ENCODE measurements at regions not wholly inside any gene's neighbourhood (a gene's known extent, or its start where the extent isn't known, plus 50 kb on each side); places are given as distances from the start of the nearest gene placed in this dataset.

DNA sequence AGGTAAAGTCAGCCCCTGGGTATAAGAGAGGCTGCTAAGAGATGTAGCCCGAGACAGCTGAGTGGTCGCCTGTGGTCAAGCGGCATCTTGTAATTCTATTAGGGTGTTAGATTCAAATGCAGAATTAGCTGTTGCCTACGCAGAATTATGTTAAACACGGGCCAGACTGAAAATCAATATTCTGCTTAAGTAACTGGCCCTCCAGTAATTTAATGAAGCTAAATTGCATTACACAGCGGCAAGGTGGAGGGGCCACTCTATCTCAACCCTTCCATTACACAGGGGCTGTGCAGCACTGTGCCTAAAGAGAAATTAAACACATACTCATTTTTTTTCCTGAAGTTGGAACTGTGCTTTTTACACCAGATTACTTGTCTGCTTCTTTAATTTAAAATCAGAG is 448.5 kb upstream of the MGMT start:
- FAIRE-seq, result no peak
- TF ChIP-seq CTCF (IDR thresholded peaks at IDR 0.05; ENCODE audit: insufficient read depth, low read length, severe bottlenecking), result no peak
- Histone ChIP-seq H3K27me3 (ENCODE audit: control insufficient read depth, insufficient read depth, low read length) (no peaks in the 10 kb centered on the region), H3K36me3 (ENCODE audit: control insufficient read depth, insufficient read depth, low read length) (no peaks in the 10 kb centered on the region), H3K4me3 (ENCODE audit: low read depth, low read length) (no peak overlapping the region)
- DNase-seq (ENCODE audit: low read depth), result no peak

DNA sequence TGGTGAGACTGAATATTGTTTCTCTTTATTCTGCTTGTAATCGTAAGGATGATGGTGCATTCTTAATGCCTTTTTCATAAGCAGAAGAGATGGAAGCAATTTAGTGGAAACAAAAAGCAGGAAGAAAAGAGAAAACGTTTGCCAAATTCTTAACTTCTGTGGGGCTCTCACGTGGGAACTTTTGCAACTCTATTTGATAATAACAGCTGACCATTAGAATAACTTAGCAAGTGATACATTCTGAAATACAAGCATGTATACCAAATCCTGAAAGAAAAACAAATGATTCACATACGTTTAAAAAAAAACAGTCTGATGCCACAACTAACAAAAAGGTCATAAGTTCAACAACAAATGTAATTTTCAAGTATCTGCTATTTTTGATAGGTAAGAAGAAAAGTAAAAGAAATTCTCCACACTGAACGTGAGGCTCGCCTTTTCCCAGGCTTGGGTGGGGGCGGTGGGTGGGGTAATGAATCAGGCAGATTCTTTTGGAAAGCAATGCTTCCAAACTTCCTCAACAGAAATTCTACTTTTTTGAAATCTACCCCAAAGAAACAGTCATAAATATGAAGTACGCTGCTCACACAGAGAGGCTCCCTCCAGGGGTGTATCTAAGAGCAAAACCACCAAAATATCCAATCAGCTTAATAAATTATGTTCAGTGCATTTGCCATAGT is 446.2 kb upstream of the MGMT start:
- FAIRE-seq, result no peak

GRCh38 chr10:129021594-129022304 is 445.3 kb upstream of the MGMT start:
- TF ChIP-seq CTCF (IDR thresholded peaks at IDR 0.05; ENCODE audit: insufficient read depth, low read length, severe bottlenecking), result no peak
- FAIRE-seq (no peak), DNase-seq (ENCODE audit: low read depth) (no peak)
- H3K36me3 ChIP-seq (ENCODE audit: control insufficient read depth, insufficient read depth, low read length), result no peaks in the 10 kb centered on the region
- no peaks in the 10 kb centered on the region for H3K27me3 ChIP-seq (ENCODE audit: control insufficient read depth, insufficient read depth, low read length)
- H3K4me3 ChIP-seq (ENCODE audit: low read depth, low read length), result no peak overlapping the region

More for the DNA sequence above, 446.2 kb upstream of the MGMT start:
- DNase-seq (ENCODE audit: low read depth), result no peak
- no peak for TF ChIP-seq CTCF (IDR thresholded peaks at IDR 0.05; ENCODE audit: insufficient read depth, low read length, severe bottlenecking)
- H3K4me3 ChIP-seq (ENCODE audit: low read depth, low read length), result no peak overlapping the region
- no peaks in the 10 kb centered on the region for H3K36me3 ChIP-seq (ENCODE audit: control insufficient read depth, insufficient read depth, low read length)
- no peaks in the 10 kb centered on the region for H3K27me3 ChIP-seq (ENCODE audit: control insufficient read depth, insufficient read depth, low read length)

DNA sequence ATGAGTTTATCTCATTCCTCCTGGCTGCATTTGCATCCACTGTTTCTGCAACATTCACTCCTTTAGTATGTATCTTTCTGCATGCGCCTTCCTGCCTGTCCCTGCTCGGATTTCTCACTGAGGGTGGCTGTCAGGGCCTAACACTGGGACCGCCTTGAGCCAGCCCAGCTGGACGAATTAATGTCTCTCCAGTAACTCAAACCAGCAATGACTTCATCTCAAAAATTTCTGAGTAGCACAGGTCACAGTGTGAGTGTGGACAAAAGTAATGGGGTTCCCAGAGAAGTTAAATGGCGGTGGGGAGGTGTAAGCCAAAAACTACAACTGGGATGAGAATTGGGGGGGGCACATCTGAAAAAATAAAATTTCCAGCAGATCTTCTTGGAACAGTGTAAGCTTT is 444.0 kb upstream of the MGMT start:
- TF ChIP-seq CTCF (IDR thresholded peaks at IDR 0.05; ENCODE audit: insufficient read depth, low read length, severe bottlenecking), result no peak
- Histone ChIP-seq H3K36me3 (ENCODE audit: control insufficient read depth, insufficient read depth, low read length) (no peaks in the 10 kb centered on the region), H3K27me3 (ENCODE audit: control insufficient read depth, insufficient read depth, low read length) (no peaks in the 10 kb centered on the region), H3K4me3 (ENCODE audit: low read depth, low read length) (no peak overlapping the region)
- FAIRE-seq (no peak), DNase-seq (ENCODE audit: low read depth) (no peak)

GRCh38 chr10:129024046-129024445 is 443.0 kb upstream of the MGMT start:
- no peaks in the 10 kb centered on the region for H3K27me3 ChIP-seq (ENCODE audit: control insufficient read depth, insufficient read depth, low read length)
- DNase-seq (ENCODE audit: low read depth) (no peak), FAIRE-seq (no peak)
- H3K4me3 ChIP-seq (ENCODE audit: low read depth, low read length), result no peak overlapping the region
- TF ChIP-seq CTCF (IDR thresholded peaks at IDR 0.05; ENCODE audit: insufficient read depth, low read length, severe bottlenecking), result no peak
- no peaks in the 10 kb centered on the region for H3K36me3 ChIP-seq (ENCODE audit: control insufficient read depth, insufficient read depth, low read length)

All from bronchial epithelial cell (primary cell).